ENCODE measurements at regions not wholly inside any gene's neighbourhood (a gene's known extent, or its start where the extent isn't known, plus 50 kb on each side); places are given as distances from the start of the nearest gene placed in this dataset.

- TF ChIP-seq RAD21 (IDR thresholded peaks at IDR 0.05), result no peak
- TF ChIP-seq, protein P1, sequence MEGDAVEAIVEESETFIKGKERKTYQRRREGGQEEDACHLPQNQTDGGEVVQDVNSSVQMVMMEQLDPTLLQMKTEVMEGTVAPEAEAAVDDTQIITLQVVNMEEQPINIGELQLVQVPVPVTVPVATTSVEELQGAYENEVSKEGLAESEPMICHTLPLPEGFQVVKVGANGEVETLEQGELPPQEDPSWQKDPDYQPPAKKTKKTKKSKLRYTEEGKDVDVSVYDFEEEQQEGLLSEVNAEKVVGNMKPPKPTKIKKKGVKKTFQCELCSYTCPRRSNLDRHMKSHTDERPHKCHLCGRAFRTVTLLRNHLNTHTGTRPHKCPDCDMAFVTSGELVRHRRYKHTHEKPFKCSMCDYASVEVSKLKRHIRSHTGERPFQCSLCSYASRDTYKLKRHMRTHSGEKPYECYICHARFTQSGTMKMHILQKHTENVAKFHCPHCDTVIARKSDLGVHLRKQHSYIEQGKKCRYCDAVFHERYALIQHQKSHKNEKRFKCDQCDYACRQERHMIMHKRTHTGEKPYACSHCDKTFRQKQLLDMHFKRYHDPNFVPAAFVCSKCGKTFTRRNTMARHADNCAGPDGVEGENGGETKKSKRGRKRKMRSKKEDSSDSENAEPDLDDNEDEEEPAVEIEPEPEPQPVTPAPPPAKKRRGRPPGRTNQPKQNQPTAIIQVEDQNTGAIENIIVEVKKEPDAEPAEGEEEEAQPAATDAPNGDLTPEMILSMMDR (IDR thresholded peaks at IDR 0.05; ENCODE audit: low read depth, low read length, missing input control), result no peak
- TF ChIP-seq JUND (IDR thresholded peaks at IDR 0.05), result no peak
- TF ChIP-seq REST (IDR thresholded peaks at IDR 0.05), result no peak
- no peak for TF ChIP-seq EGR1 (IDR thresholded peaks at IDR 0.05; ENCODE audit: low read depth in 2 of 2)
- no peak for TF ChIP-seq YY1 (IDR thresholded peaks at IDR 0.05)
- TF ChIP-seq, protein P2, sequence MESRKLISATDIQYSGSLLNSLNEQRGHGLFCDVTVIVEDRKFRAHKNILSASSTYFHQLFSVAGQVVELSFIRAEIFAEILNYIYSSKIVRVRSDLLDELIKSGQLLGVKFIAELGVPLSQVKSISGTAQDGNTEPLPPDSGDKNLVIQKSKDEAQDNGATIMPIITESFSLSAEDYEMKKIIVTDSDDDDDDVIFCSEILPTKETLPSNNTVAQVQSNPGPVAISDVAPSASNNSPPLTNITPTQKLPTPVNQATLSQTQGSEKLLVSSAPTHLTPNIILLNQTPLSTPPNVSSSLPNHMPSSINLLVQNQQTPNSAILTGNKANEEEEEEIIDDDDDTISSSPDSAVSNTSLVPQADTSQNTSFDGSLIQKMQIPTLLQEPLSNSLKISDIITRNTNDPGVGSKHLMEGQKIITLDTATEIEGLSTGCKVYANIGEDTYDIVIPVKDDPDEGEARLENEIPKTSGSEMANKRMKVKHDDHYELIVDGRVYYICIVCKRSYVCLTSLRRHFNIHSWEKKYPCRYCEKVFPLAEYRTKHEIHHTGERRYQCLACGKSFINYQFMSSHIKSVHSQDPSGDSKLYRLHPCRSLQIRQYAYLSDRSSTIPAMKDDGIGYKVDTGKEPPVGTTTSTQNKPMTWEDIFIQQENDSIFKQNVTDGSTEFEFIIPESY (IDR thresholded peaks at IDR 0.05), result no peak
- no peak for TF ChIP-seq FOXA1 (IDR thresholded peaks at IDR 0.05)
- TF ChIP-seq RXRA (IDR thresholded peaks at IDR 0.05), result no peak
- TF ChIP-seq TAF1 (conservative IDR thresholded peaks at IDR 0.05), result no peak
- TF ChIP-seq NR2F2 (IDR thresholded peaks at IDR 0.05), result no peak
- no peak for TF ChIP-seq ATF3 (IDR thresholded peaks at IDR 0.05)
Observed at GRCh38 chr13:79904581-79904980, 423.6 kb downstream of the NDFIP2 start.

All from liver (tissue), 3 donors.